Kidney tubule cell (primary cell): ENCODE measurements at regions not wholly inside any gene's neighbourhood (a gene's known extent, or its start where the extent isn't known, plus 50 kb on each side); places are given as distances from the start of the nearest gene placed in this dataset.

Experiments used
- DNase-seq: peaks from one replicate; pipeline ENCODE4 v3.0.0-alpha.2; 2018; ENCODE audit warnings: low spot score

GRCh38 chr3:111244760-111245159 is 173.1 kb downstream of the NECTIN3 start:
- DNase-seq = no peak

- peak; percentile 89 for DNase-seq
These were observed 175.5 kb downstream of the NECTIN3 start for GRCh38 chr3:111246967-111247760.

- no peak for DNase-seq
These were observed 176.8 kb downstream of the NECTIN3 start for GRCh38 chr3:111248406-111248805.

- no peak for DNase-seq
These were observed 177.8 kb downstream of the NECTIN3 start for GRCh38 chr3:111249421-111249820.

- peak; percentile 57 for DNase-seq
These were observed 181.2 kb downstream of the NECTIN3 start for GRCh38 chr3:111252779-111253178.

- DNase-seq = no peak
These were observed 182.1 kb downstream of the NECTIN3 start for GRCh38 chr3:111253733-111254132.

GRCh38 chr3:111260878-111261277 is 189.3 kb downstream of the NECTIN3 start:
- DNase-seq = peak; percentile 60

- DNase-seq = peak; percentile 8
These were observed 198.2 kb downstream of the NECTIN3 start for GRCh38 chr3:111269777-111270176.

GRCh38 chr3:111277226-111277625 is 205.6 kb downstream of the NECTIN3 start:
- peak; percentile 38 for DNase-seq

- DNase-seq = no peak
These were observed 207.3 kb downstream of the NECTIN3 start for GRCh38 chr3:111278959-111279358.

GRCh38 chr3:111282024-111282423 is 210.4 kb downstream of the NECTIN3 start:
- no peak for DNase-seq

- DNase-seq = no peak
These were observed 211.5 kb downstream of the NECTIN3 start for GRCh38 chr3:111283165-111283564.

- DNase-seq = no peak
These were observed 213.0 kb downstream of the NECTIN3 start for GRCh38 chr3:111284503-111285183.

- DNase-seq = no peak
These were observed 213.5 kb downstream of the NECTIN3 start for GRCh38 chr3:111285184-111285538.

- no peak for DNase-seq
These were observed 214.1 kb downstream of the NECTIN3 start for GRCh38 chr3:111285694-111286093.

- DNase-seq = no peak
These were observed 215.1 kb downstream of the NECTIN3 start for GRCh38 chr3:111286746-111287145.

- DNase-seq = no peak
These were observed 220.5 kb downstream of the NECTIN3 start for GRCh38 chr3:111292117-111292516.

GRCh38 chr3:111299192-111299615 is 227.6 kb downstream of the NECTIN3 start:
- DNase-seq = peak; percentile 10

GRCh38 chr3:111301238-111301798 is 229.7 kb downstream of the NECTIN3 start:
- DNase-seq = no peak

GRCh38 chr3:111302063-111302462 is 230.4 kb downstream of the NECTIN3 start:
- DNase-seq = no peak

GRCh38 chr3:111303760-111304159 is 232.1 kb downstream of the NECTIN3 start:
- peak; percentile 14 for DNase-seq

GRCh38 chr3:111307676-111308075 is 234.3 kb upstream of the CD96 start:
- no peak for DNase-seq

- DNase-seq = no peak
These were observed 230.9 kb upstream of the CD96 start for GRCh38 chr3:111311126-111311525.
